ENCODE measurements at regions not wholly inside any gene's neighbourhood (a gene's known extent, or its start where the extent isn't known, plus 50 kb on each side); places are given as distances from the start of the nearest gene placed in this dataset.
"Not testable (repeated sequence)": the region's sequence is repeated elsewhere in the genome, so short reads cannot be mapped to it uniquely, and the experiment has no call there.

- H3K4me3 Mint-ChIP-seq (ENCODE audit: unreplicated experiment): no peak overlapping the region
- H3K27ac Mint-ChIP-seq (ENCODE audit: unreplicated experiment): no peak overlapping the region
- intact Hi-C loops (cut with micrococcal nuclease; ENCODE audit: unreplicated experiment): no loop called here
- POLR2A ChIA-PET: no interaction called here
- DNase-seq: no peak
- H3K4me1 Mint-ChIP-seq (ENCODE audit: low read depth, unreplicated experiment): no peaks in the 10 kb centered on the region
- H3K9me3 ChIP-seq: no peaks in the 10 kb centered on the region
- no peaks in the 10 kb centered on the region for H3K36me3 ChIP-seq (ENCODE audit: control insufficient read depth, insufficient read depth, low read length)
- no TSS peak for BruUV-seq (replicated peaks)
- no peak for TF ChIP-seq CTCF (IDR thresholded peaks at IDR 0.05; ENCODE audit: insufficient read depth in 1 of 2, low read depth in 1 of 2, low read length in 1 of 2, severe bottlenecking in 1 of 2, unreplicated experiment in 1 of 2)
- no peaks in the 10 kb centered on the region for H3K27me3 Mint-ChIP-seq (ENCODE audit: insufficient read depth, unreplicated experiment)
- no peaks in the 10 kb centered on the region for H3K27me3 ChIP-seq (replicated peaks; ENCODE audit: control insufficient read depth, insufficient read depth, low read length)
- no peaks in the 10 kb centered on the region for H3K36me3 Mint-ChIP-seq (ENCODE audit: insufficient read depth, unreplicated experiment)
- no peaks in the 10 kb centered on the region for H3K4me1 ChIP-seq
- H3K9me3 Mint-ChIP-seq (ENCODE audit: unreplicated experiment): no peaks in the 10 kb centered on the region
- H3K4me3 ChIP-seq (ENCODE audit: low read depth, low read length): no peak overlapping the region
- CTCF ChIA-PET: no interaction called here
Measured at GRCh38 chr14:45649051-45649450, 396.0 kb upstream of the MIS18BP1 start.

- H3K9me3 ChIP-seq: no peaks in the 10 kb centered on the region
- DNase-seq: no peak
- H3K4me3 Mint-ChIP-seq (ENCODE audit: unreplicated experiment): no peak overlapping the region
- ChIA-PET CTCF (no interaction called here), POLR2A (no interaction called here)
- no peaks in the 10 kb centered on the region for H3K36me3 Mint-ChIP-seq (ENCODE audit: insufficient read depth, unreplicated experiment)
- H3K4me1 Mint-ChIP-seq (ENCODE audit: low read depth, unreplicated experiment): no peaks in the 10 kb centered on the region
- H3K9me3 Mint-ChIP-seq (ENCODE audit: unreplicated experiment): peaks cover 12% of the 10 kb centered on the region
- H3K4me1 ChIP-seq: no peaks in the 10 kb centered on the region
- intact Hi-C loops (cut with micrococcal nuclease; ENCODE audit: unreplicated experiment): no loop called here
- no peaks in the 10 kb centered on the region for H3K36me3 ChIP-seq (ENCODE audit: control insufficient read depth, insufficient read depth, low read length)
- BruUV-seq (replicated peaks): no TSS peak
- no peaks in the 10 kb centered on the region for H3K27me3 ChIP-seq (replicated peaks; ENCODE audit: control insufficient read depth, insufficient read depth, low read length)
- H3K4me3 ChIP-seq (ENCODE audit: low read depth, low read length): no peak overlapping the region
- no peaks in the 10 kb centered on the region for H3K27me3 Mint-ChIP-seq (ENCODE audit: insufficient read depth, unreplicated experiment)
- TF ChIP-seq CTCF (IDR thresholded peaks at IDR 0.05; ENCODE audit: insufficient read depth in 1 of 2, low read depth in 1 of 2, low read length in 1 of 2, severe bottlenecking in 1 of 2, unreplicated experiment in 1 of 2): no peak
- H3K27ac Mint-ChIP-seq (ENCODE audit: unreplicated experiment): no peak overlapping the region
Measured at GRCh38 chr14:45641541-45641940, 388.5 kb upstream of the MIS18BP1 start.

GRCh38 chr14:45634651-45635441, 381.8 kb upstream of the MIS18BP1 start:
- POLR2A ChIA-PET; H3K4me3 ChIP-seq (ENCODE audit: low read depth, low read length); H3K27me3 ChIP-seq (replicated peaks; ENCODE audit: control insufficient read depth, insufficient read depth, low read length); H3K9me3 ChIP-seq; H3K36me3 ChIP-seq (ENCODE audit: control insufficient read depth, insufficient read depth, low read length); H3K27ac Mint-ChIP-seq (ENCODE audit: unreplicated experiment); H3K4me1 Mint-ChIP-seq (ENCODE audit: low read depth, unreplicated experiment); CTCF ChIA-PET; DNase-seq; H3K27me3 Mint-ChIP-seq (ENCODE audit: insufficient read depth, unreplicated experiment); H3K36me3 Mint-ChIP-seq (ENCODE audit: insufficient read depth, unreplicated experiment); H3K4me1 ChIP-seq; intact Hi-C loops (cut with micrococcal nuclease; ENCODE audit: unreplicated experiment); H3K4me3 Mint-ChIP-seq (ENCODE audit: unreplicated experiment); BruUV-seq (replicated peaks): not testable (repeated sequence)
- H3K9me3 Mint-ChIP-seq (ENCODE audit: unreplicated experiment): peaks cover 12% of the 10 kb centered on the region
